PC-3 (cell line): ENCODE measurements at regions not wholly inside any gene's neighbourhood (a gene's known extent, or its start where the extent isn't known, plus 50 kb on each side); places are given as distances from the start of the nearest gene placed in this dataset.

Source experiments
- ATAC-seq: fragments of 200-7000 bp; cut with Tn5 transposase; 2 replicates; pipeline ENCODE4 v1.9.1; 2020; ENCODE audit warnings: mild to moderate bottlenecking, moderate library complexity
- BruUV-seq: library from RNA; stranded (reverse); fragments of 400-500 nt; replicated peaks from 2 replicates; lab custom pipeline; 2021; lab: Mats Ljungman, UMichigan
- CTCF ChIA-PET: fragments of 300-600 bp; sonication (Branson Sonifier 250); formaldehyde crosslinking; loops from one replicate; lab custom pipeline; 2022; ENCODE audit warnings: antibody characterized with exemption; lab: Charles Lee
- POLR2A ChIA-PET: fragments of 300-600 bp; sonication (Branson Sonifier 250); formaldehyde crosslinking; loops from one replicate; lab custom pipeline; 2022; ENCODE audit warnings: antibody characterized with exemption; ENCODE audit not compliant: unreplicated experiment; lab: Charles Lee
- DNase-seq: peaks from one replicate; pipeline ENCODE4 v3.0.0-alpha.2; 2015
- H2AFZ ChIP-seq: fragments of 300-600 bp; sonication (generic); 2 replicates; pipeline ENCODE4 v1.6.0; 2016; ENCODE audit warnings: antibody characterized with exemption, low read length
- H3F3A ChIP-seq: fragments of 300-600 bp; sonication (generic); one replicate; pipeline ENCODE4 v1.6.0; 2017; ENCODE audit warnings: antibody characterized with exemption, low read length, control low read depth, mild to moderate bottlenecking; ENCODE audit not compliant: unreplicated experiment
- H3K27ac ChIP-seq: fragments of 300-600 bp; sonication (generic); 2 replicates; pipeline ENCODE4 v1.5.1; 2016; ENCODE audit warnings: mild to moderate bottlenecking, low read length
- H3K27me3 ChIP-seq: fragments of 300-600 bp; sonication (generic); 2 replicates; pipeline ENCODE4 v1.6.1; 2016; ENCODE audit warnings: low read length, mixed read lengths
- H3K36me3 ChIP-seq: fragments of 300-600 bp; sonication (generic); 2 replicates; pipeline ENCODE4 v1.6.1; 2016; ENCODE audit warnings: low read depth, mixed run types, low read length, mixed read lengths
- H3K4me1 ChIP-seq: fragments of 300-600 bp; sonication (generic); 2 replicates; pipeline ENCODE4 v1.5.1; 2016; ENCODE audit warnings: low read length; ENCODE audit not compliant: insufficient read depth
- H3K4me2 ChIP-seq: fragments of 300-600 bp; sonication (generic); 2 replicates; pipeline ENCODE4 v1.6.0; 2016; ENCODE audit warnings: low read length
- H3K4me3 ChIP-seq: fragments of 300-600 bp; sonication (generic); 2 replicates; pipeline ENCODE4 v1.5.1; 2016; ENCODE audit warnings: mild to moderate bottlenecking, low read length, mixed read lengths
- H3K79me2 ChIP-seq: fragments of 300-600 bp; sonication (generic); 2 replicates; pipeline ENCODE4 v1.6.1; 2017; ENCODE audit warnings: low read length, mixed read lengths
- H3K9ac ChIP-seq: fragments of 300-600 bp; sonication (generic); 2 replicates; pipeline ENCODE4 v1.6.0; 2016; ENCODE audit warnings: mild to moderate bottlenecking, low read length
- H3K9me2 ChIP-seq: fragments of 300-600 bp; sonication (generic); replicated peaks from 2 replicates; pipeline ENCODE4 v1.6.1; 2016; ENCODE audit warnings: mixed run types, low read length, mixed read lengths
- H3K9me3 ChIP-seq: fragments of 300-600 bp; sonication (generic); 2 replicates; pipeline ENCODE4 v1.6.1; 2016; ENCODE audit warnings: low read length, mixed read lengths
- H4K20me1 ChIP-seq: fragments of 300-600 bp; sonication (generic); 2 replicates; pipeline ENCODE4 v1.6.1; 2016; ENCODE audit warnings: low read length, mixed read lengths
- CTCF ChIP-seq: fragments of 300-600 bp; sonication (generic); conservative IDR thresholded peaks from 2 replicates; pipeline ENCODE4 v1.5.1; 2017; ENCODE audit warnings: antibody characterized with exemption, low read depth, mild to moderate bottlenecking, low read length
- EZH2 ChIP-seq: fragments of 300-600 bp; sonication (generic); IDR thresholded peaks from one replicate; pipeline ENCODE4 v1.6.1; 2017; ENCODE audit warnings: antibody characterized with exemption, mild to moderate bottlenecking, low read length; ENCODE audit not compliant: unreplicated experiment
- EZH2phosphoT487 ChIP-seq: fragments of 300-600 bp; sonication (generic); IDR thresholded peaks from 2 replicates; pipeline ENCODE4 v1.6.1; 2018; ENCODE audit warnings: mild to moderate bottlenecking, antibody characterized with exemption, low read length, borderline replicate concordance
- intact Hi-C: fragments of 100-400 bp; cut with micrococcal nuclease; formaldehyde crosslinking; loops from 2 replicates; pipeline ENCODE4 v1.9.0; 2023

- no TSS peak for BruUV-seq
- no peaks in the 10 kb centered on the region for H3K9me2 ChIP-seq
- H4K20me1 ChIP-seq = no peaks in the 10 kb centered on the region
- no peaks in the 10 kb centered on the region for H3K79me2 ChIP-seq
- H2AFZ ChIP-seq = no peak overlapping the region
- H3K4me2 ChIP-seq = peak overlapping the region; percentile 26; the same call in 1 of the 2 replicates
- H3K9me3 ChIP-seq = no peaks in the 10 kb centered on the region
- H3K4me3 ChIP-seq = no peak overlapping the region
- DNase-seq = peak; percentile 36
- no peak for TF ChIP-seq EZH2phosphoT487
- TF ChIP-seq EZH2 = no peak
- no peak for TF ChIP-seq CTCF
- no peaks in the 10 kb centered on the region for H3K36me3 ChIP-seq
- H3F3A ChIP-seq = no peaks in the 10 kb centered on the region
- no peaks in the 10 kb centered on the region for H3K27me3 ChIP-seq
- CTCF ChIA-PET = no interaction called here
- intact Hi-C loops = no loop called here
- POLR2A ChIA-PET = no interaction called here
- ATAC-seq = no peak
- H3K9ac ChIP-seq = no peak overlapping the region
- H3K27ac ChIP-seq = peak overlapping the region; percentile 77
- peaks cover 51% of the 10 kb centered on the region for H3K4me1 ChIP-seq
Measured at GRCh38 chr5:135140446-135141204, 106.6 kb upstream of the PITX1 start.

DNA sequence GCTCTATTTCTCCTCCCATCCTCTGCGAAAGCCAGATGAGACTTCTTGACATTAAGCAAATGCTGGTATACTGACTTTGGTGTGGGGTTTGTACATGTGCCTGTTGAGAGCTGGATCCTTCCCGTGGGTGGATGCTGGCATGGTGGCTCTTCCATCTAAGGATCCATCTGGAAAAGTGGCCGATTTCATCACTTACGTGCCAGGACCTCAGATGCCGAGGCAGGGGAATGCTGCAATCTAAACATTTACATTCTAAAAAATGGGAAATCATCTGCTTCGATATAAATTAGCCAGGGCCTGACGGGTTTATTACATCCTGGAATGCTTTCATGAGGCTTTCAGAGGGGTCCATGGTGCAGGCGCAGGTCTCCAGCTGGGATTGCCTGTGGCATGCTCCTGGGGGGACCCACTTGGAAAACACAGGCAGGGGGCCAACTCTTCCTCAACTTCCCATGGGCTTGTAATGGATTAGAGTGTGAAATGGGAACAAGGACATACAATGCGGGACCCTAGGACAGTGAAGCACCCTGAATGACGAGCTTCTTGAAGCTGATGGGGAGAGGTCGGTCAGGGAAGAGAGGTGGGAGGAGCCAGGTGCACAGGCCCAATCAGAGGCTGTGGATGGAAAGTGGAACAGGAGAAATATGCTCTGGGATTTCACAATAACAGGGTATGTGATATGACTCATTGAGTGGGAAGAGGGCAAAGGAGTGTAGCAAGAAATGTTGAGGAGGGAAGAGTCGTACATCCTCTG lies 105.5 kb upstream of the PITX1 start:
- H2AFZ ChIP-seq = no peak overlapping the region
- DNase-seq (peak; percentile 70), ATAC-seq (no peak)
- H3K9me3 ChIP-seq = no peaks in the 10 kb centered on the region
- no peaks in the 10 kb centered on the region for H3F3A ChIP-seq
- intact Hi-C loops = no loop called here
- BruUV-seq = no TSS peak
- TF ChIP-seq CTCF = no peak
- TF ChIP-seq EZH2 = no peak
- no peak for TF ChIP-seq EZH2phosphoT487
- CTCF ChIA-PET = no interaction called here
- H3K4me3 ChIP-seq = no peak overlapping the region
- H3K27ac ChIP-seq = peak overlapping the region; percentile 77
- peak overlapping the region; percentile 26; the same call in 1 of the 2 replicates for H3K4me2 ChIP-seq
- no peak overlapping the region for H3K9ac ChIP-seq
- H3K27me3 ChIP-seq = no peaks in the 10 kb centered on the region
- no peaks in the 10 kb centered on the region for H3K9me2 ChIP-seq
- peaks cover 60% of the 10 kb centered on the region for H3K4me1 ChIP-seq
- no peaks in the 10 kb centered on the region for H3K79me2 ChIP-seq
- no peaks in the 10 kb centered on the region for H4K20me1 ChIP-seq
- POLR2A ChIA-PET = no interaction called here
- no peaks in the 10 kb centered on the region for H3K36me3 ChIP-seq
